Omental fat pad (tissue), 3 donors: ENCODE measurements at regions not wholly inside any gene's neighbourhood (a gene's known extent, or its start where the extent isn't known, plus 50 kb on each side); places are given as distances from the start of the nearest gene placed in this dataset.
"Not testable (repeated sequence)": the region's sequence is repeated elsewhere in the genome, so short reads cannot be mapped to it uniquely, and the experiment has no call there.

Experiments used
- ATAC-seq: fragments of 150-250 bp; one replicate; pipeline ENCODE4 v1.9.1; 2016; ENCODE audit warnings: mild to moderate bottlenecking, moderate library complexity; ENCODE audit not compliant: low FRiP score
- DNase-seq: peaks from one replicate; pipeline ENCODE4 v3.0.0-alpha.2; 2019; ENCODE audit warnings: low spot score
- TF ChIP-seq, protein P1 (sequence below), 3 donors: fragments of 450-650 bp; IDR thresholded peaks; one replicate each; pipeline ENCODE4 v1.5.1; 2016 to 2017; ENCODE audit warnings: antibody characterized with exemption in 3 of 3, mild to moderate bottlenecking in 3 of 3, moderate library complexity in 2 of 3

DNA sequence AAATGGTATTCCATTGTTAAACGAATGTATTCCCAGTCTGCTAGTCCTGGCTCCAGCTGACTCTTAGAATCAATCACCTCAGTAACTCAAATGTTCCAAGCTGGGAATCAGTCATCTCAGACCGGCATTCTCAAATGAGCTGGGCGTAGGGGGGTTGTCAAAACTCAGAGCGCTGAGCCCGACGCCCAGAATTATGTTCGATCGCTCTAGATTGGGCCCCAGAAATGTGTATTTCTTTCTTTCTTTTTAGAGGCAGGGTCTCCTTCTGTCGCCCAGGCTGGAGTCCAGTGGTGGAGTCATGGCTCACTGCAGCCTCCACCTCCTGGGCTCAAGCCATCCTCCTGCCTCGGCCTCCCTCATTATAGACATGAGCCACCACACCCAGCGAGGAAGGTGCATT, 99.3 kb upstream of the IGF1R start:
- ATAC-seq, result peak; percentile 1
- DNase-seq, result no peak
- TF ChIP-seq, protein P1, sequence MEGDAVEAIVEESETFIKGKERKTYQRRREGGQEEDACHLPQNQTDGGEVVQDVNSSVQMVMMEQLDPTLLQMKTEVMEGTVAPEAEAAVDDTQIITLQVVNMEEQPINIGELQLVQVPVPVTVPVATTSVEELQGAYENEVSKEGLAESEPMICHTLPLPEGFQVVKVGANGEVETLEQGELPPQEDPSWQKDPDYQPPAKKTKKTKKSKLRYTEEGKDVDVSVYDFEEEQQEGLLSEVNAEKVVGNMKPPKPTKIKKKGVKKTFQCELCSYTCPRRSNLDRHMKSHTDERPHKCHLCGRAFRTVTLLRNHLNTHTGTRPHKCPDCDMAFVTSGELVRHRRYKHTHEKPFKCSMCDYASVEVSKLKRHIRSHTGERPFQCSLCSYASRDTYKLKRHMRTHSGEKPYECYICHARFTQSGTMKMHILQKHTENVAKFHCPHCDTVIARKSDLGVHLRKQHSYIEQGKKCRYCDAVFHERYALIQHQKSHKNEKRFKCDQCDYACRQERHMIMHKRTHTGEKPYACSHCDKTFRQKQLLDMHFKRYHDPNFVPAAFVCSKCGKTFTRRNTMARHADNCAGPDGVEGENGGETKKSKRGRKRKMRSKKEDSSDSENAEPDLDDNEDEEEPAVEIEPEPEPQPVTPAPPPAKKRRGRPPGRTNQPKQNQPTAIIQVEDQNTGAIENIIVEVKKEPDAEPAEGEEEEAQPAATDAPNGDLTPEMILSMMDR (IDR thresholded peaks at IDR 0.05), result no peak

DNA sequence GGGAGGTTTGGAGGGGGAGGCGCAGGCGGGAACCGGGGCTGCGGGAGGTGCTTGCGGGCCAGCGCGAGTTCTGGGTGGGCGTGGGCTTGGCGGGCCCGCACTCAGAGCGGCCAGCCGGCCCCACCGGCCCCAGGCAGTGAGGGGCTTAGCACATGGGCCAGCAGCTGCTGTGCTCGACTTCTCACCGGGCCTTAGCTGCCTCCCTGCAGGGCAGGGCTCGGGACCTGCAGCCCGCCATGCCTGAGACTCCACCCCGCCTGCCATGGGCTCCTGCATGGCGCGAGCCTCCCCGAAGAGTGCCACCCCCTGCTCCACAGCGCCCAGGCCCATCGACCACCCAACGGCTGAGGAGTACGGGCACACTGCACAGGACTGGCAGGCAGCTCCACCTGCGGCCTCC, 98.6 kb upstream of the IGF1R start:
- DNase-seq (no peak), ATAC-seq (no peak)
- TF ChIP-seq, protein P1 (IDR thresholded peaks at IDR 0.05), result no peak

DNA sequence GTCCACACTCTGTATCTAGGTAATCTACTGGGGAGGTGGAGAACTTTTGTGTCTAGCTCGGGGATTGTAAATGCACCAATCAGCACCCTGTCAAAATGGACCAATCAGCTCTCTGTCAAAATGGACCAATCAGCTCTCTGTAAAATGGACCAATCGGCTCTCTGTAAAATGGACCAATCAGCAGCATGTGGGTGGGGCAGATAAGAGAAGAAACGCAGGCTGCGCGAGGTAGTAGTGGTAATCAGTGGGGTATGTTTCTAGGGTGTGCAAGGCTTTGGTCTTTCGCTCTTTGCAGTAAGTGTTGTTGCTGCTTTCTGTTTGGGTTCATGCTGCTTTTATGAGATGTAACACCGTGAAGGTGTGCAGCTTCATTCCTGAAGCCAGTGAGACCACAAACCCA, 98.0 kb upstream of the IGF1R start:
- DNase-seq, ATAC-seq: not testable (repeated sequence)

DNA sequence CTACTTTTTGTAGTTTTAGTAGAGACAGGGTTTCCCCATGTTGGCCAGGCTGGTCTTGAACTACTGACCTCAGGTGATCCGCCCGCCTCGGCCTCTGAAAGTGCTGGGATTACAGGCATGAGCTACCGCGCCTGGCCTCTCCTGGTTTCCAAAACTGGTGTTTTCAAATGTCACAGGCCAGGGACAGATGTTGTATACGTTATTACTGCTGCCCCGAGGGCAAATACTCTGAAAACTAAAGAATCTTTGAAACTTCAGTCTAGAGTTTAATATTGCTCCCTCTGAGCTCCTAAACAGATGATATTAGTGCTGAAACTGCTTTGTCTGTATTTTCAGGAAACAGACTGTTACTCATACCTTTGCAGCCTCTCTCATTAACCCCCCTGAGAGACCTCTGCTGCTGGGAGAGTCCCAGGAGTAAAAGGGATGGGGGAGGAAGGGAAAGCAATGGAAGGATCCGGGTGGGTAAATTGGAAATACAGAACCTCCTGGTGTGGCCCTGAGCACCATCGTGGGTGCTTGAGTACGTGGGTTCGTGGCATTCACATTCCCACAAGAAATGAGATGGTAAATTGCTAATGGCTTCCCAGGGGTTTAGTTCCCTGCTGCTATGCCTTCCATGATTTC, 96.3 kb upstream of the IGF1R start:
- TF ChIP-seq, protein P1 (IDR thresholded peaks at IDR 0.05), result no peak
- DNase-seq, result no peak
- ATAC-seq, result no peak

DNA sequence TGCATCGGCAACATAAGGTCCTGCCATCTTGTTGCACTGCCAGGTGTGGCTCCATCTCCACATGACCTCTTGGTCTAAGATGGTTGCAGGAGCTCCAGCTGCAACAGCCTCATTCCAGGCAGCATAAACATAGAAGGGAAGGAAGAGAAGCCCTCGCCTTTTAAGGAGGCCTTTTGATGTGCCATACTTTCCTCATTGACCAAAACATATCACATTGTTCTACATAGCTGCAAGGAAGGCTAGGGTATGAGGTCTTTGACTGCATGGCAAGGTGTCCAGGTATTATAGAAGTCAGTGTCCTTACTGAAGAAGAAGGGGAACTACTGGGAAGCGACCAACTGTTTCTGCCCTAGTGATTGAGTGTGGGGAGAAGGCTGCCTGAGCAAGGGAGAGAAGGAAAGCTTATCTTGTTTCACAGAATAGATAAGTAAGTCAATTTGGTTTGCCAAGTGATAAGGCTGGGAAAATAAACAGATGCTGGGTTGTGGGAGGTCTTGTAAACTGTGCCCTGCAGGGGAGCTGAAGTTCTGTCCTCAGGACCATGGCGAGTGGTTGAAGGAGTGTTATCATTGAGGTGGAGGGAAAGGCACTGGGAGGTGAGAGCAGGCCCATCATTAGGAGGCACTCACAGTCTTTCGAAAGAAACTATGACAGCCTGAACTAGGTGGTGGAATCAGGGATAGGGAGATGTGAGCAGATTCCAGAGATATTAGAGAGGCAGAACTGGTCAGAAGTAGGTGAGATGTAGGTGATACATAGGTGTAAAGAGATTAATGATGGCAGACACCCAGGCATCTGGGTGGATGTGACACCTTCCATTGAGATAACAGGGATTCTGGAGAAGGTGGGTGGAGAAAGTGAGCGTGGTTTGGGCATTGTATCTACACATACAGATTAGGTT, 93.8 kb upstream of the IGF1R start:
- ATAC-seq (no peak), DNase-seq (no peak)
- TF ChIP-seq, protein P1 (IDR thresholded peaks at IDR 0.05), result no peak

DNA sequence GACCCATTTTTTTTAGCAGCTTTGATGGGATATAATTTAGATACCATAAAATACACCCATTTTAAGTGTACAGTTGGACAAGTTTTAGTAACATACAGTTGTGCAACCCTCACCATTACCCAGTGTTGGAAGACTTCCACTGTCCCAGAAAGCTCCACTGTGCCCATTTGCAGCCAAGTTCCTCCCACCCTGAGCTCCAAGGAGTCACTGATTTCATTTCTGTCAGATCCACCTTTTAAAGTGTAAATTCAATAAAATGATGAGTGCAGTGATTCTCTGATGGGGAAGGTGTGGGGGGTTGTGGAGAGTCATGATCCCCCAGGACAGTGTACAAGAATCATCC, 93.2 kb upstream of the IGF1R start:
- ATAC-seq (no peak), DNase-seq (no peak)
- TF ChIP-seq, protein P1 (IDR thresholded peaks at IDR 0.05), result no peak

DNA sequence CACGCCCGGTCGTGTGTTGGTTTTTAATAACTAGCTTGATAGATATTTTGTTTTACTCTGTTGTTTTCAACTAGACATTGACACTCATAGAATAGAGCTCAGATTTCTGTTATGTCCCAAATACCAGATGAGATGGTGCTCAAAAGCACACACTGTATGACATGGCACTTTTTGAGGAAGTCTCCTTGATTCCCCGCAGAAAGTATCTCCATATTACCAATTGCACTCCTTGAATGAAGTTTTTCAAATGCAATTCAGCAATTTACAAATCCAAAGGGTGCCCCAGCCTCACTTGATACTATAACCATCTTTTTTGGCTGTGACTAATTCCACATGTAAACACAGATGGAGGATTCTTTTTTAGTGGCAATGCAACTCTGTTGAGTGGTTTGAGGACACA, 92.0 kb upstream of the IGF1R start:
- DNase-seq, result no peak
- no peak for ATAC-seq
- TF ChIP-seq, protein P1 (IDR thresholded peaks at IDR 0.05), result no peak
